ENCODE measurements at regions not wholly inside any gene's neighbourhood (a gene's known extent, or its start where the extent isn't known, plus 50 kb on each side); places are given as distances from the start of the nearest gene placed in this dataset.

DNA sequence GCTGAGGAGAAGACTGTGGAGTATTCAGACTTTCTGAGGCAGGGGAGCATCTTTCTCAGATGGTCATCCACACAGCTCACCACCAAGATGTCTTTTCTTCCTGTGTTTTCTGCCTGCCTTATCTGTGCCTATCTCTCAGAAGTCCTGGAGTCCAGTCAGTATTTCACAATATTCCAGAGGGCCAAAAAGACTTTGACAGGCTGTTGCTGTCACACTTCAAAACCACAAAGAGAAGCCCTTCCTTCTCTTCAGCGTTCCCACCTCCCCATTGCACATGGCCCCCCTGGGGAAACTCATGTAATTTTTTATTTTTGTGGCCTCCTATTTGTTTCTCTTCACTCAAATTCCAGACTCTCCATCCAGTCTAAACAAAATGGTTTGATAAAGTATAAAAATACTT, 585.2 kb downstream of the EPHA3 start:
- no peaks in the 10 kb centered on the region for H3K79me2 ChIP-seq
- no peaks in the 10 kb centered on the region for H3K36me3 ChIP-seq (ENCODE audit: control insufficient read depth, insufficient read depth, low read length)
- no peak overlapping the region for H3K4me2 ChIP-seq (ENCODE audit: low read length)
- H3K9ac ChIP-seq: no peak overlapping the region
- H3K4me3 ChIP-seq (ENCODE audit: low read depth, low read length): no peak overlapping the region
- TF ChIP-seq, protein P1, sequence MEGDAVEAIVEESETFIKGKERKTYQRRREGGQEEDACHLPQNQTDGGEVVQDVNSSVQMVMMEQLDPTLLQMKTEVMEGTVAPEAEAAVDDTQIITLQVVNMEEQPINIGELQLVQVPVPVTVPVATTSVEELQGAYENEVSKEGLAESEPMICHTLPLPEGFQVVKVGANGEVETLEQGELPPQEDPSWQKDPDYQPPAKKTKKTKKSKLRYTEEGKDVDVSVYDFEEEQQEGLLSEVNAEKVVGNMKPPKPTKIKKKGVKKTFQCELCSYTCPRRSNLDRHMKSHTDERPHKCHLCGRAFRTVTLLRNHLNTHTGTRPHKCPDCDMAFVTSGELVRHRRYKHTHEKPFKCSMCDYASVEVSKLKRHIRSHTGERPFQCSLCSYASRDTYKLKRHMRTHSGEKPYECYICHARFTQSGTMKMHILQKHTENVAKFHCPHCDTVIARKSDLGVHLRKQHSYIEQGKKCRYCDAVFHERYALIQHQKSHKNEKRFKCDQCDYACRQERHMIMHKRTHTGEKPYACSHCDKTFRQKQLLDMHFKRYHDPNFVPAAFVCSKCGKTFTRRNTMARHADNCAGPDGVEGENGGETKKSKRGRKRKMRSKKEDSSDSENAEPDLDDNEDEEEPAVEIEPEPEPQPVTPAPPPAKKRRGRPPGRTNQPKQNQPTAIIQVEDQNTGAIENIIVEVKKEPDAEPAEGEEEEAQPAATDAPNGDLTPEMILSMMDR (IDR thresholded peaks at IDR 0.05): no peak
- no peak overlapping the region for H2AFZ ChIP-seq
- no peaks in the 10 kb centered on the region for H3K4me1 ChIP-seq
- no peaks in the 10 kb centered on the region for H3K9me3 ChIP-seq (ENCODE audit: control insufficient read depth, low read length)
- H3K27ac ChIP-seq: no peak overlapping the region
- no peaks in the 10 kb centered on the region for H3K27me3 ChIP-seq (ENCODE audit: control insufficient read depth, insufficient read depth, low read length)

DNA sequence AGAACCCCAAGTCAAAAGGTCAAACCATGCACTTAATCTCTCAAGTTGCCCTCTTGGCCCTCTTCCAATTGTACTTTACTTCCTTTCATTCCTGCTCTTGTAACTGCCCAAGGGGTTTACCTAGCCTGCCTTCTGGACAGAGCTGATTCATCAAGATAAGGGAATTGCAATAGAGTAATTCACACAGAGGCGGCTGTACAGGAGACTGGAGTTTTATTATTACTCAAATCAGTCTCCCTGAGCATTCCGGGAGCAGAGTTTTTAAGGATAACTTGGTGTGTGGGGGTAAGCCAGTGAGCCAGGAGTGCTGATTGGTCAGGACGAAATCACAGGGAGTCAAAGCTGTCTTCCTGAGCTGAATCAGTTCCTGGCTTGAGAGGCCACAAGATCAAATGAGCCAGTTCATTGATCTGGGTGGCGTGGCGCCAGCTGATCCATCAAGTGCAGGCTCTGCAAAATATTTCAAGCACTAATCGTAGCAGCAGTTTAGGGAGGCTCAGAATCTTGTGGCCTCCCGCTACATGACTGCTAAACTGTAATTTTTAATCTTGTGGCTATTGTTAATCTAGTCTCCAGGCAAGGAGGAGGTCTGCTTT, 590.0 kb downstream of the EPHA3 start:
- Histone ChIP-seq H3K79me2 (no peaks in the 10 kb centered on the region), H3K27ac (no peak overlapping the region), H3K4me2 (ENCODE audit: low read length) (no peak overlapping the region), H3K4me1 (no peaks in the 10 kb centered on the region), H3K27me3 (ENCODE audit: control insufficient read depth, insufficient read depth, low read length) (no peaks in the 10 kb centered on the region), H3K4me3 (ENCODE audit: low read depth, low read length) (no peak overlapping the region), H3K9ac (no peak overlapping the region), H3K9me3 (ENCODE audit: control insufficient read depth, low read length) (no peaks in the 10 kb centered on the region), H2AFZ (no peak overlapping the region), H3K36me3 (ENCODE audit: control insufficient read depth, insufficient read depth, low read length) (no peaks in the 10 kb centered on the region)
- TF ChIP-seq, protein P1 (IDR thresholded peaks at IDR 0.05): no peak

DNA sequence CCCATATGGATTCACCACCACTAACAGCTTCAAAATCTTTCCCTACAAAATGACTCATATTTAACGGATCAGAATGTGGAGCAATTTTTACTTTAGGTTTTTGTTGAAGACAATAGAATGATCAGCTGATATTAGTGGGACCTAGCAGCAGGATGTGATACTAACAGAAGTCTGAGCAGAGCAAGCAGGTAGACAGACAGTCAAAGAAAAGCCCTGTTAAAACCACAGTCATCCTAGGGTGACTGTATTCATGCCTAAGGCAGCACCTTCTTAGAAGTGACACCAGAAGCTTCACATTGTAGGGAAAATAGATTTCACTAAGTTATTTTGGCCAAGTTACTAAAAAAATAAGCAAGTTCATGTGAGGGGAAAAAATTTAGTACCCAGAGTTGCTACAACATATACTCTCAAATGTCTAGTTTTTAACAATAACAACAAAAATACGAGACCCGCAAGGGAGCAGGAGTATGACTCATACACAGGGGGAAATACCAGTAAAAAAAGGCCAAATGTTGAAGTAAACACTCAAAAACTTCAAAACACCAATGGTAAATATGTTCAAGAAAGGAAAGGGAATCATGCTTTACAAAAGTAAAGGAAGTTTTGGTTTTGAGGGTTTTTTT, 590.9 kb downstream of the EPHA3 start:
- no peak overlapping the region for H3K4me3 ChIP-seq (ENCODE audit: low read depth, low read length)
- H3K27me3 ChIP-seq (ENCODE audit: control insufficient read depth, insufficient read depth, low read length): no peaks in the 10 kb centered on the region
- H3K27ac ChIP-seq: no peak overlapping the region
- no peaks in the 10 kb centered on the region for H3K9me3 ChIP-seq (ENCODE audit: control insufficient read depth, low read length)
- TF ChIP-seq, protein P1 (IDR thresholded peaks at IDR 0.05): no peak
- no peak overlapping the region for H2AFZ ChIP-seq
- H3K79me2 ChIP-seq: no peaks in the 10 kb centered on the region
- no peaks in the 10 kb centered on the region for H3K36me3 ChIP-seq (ENCODE audit: control insufficient read depth, insufficient read depth, low read length)
- H3K4me2 ChIP-seq (ENCODE audit: low read length): no peak overlapping the region
- H3K4me1 ChIP-seq: no peaks in the 10 kb centered on the region
- no peak overlapping the region for H3K9ac ChIP-seq

DNA sequence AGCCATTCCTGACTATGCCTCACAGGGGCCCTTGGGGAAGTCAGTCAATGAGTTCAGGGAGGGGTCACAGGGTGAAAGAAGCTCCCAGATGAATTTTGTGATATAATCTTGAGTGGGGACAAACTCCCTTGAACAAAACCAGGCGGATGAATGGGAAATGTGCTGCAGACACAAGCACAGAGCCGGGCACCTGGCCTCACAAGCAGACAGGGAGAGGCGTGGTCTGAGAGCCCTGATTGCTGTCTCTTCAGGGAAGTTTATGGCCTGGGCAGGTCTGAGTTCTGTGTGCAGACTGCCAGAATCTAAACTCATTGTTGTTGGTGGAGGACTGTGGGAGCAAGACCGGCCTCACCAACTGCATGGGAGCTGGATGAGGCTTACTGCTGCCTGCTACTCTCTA, 591.8 kb downstream of the EPHA3 start:
- Histone ChIP-seq H3K27ac (no peak overlapping the region), H3K79me2 (no peaks in the 10 kb centered on the region), H3K4me2 (ENCODE audit: low read length) (no peak overlapping the region), H3K9me3 (ENCODE audit: control insufficient read depth, low read length) (no peaks in the 10 kb centered on the region), H3K4me3 (ENCODE audit: low read depth, low read length) (no peak overlapping the region), H3K36me3 (ENCODE audit: control insufficient read depth, insufficient read depth, low read length) (no peaks in the 10 kb centered on the region), H3K27me3 (ENCODE audit: control insufficient read depth, insufficient read depth, low read length) (no peaks in the 10 kb centered on the region), H2AFZ (no peak overlapping the region), H3K9ac (no peak overlapping the region), H3K4me1 (no peaks in the 10 kb centered on the region)
- TF ChIP-seq, protein P1 (IDR thresholded peaks at IDR 0.05): no peak

DNA sequence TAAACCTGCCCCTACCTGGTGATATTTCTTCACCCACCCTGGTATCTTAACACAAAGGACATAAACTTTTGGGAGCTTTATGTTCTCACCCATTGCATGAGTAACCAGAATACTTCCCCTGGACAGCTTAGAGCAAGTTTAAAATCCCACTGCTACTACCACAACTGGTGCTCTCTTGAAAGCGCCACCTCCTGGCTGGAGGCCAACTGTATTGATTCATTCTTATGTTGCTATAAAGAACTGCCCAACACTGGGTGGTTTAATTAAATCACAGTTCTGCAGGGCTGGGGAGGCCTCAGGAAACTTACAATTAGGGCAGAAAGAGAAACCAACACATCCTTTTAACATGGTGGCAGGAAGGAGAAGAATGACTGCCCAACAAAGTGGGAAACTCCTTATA, 592.4 kb downstream of the EPHA3 start:
- H3K27me3 ChIP-seq (ENCODE audit: control insufficient read depth, insufficient read depth, low read length): no peaks in the 10 kb centered on the region

More for the DNA sequence above, 592.4 kb downstream of the EPHA3 start:
- Histone ChIP-seq H3K4me1 (no peaks in the 10 kb centered on the region), H3K36me3 (ENCODE audit: control insufficient read depth, insufficient read depth, low read length) (no peaks in the 10 kb centered on the region), H2AFZ (no peak overlapping the region), H3K4me3 (ENCODE audit: low read depth, low read length) (no peak overlapping the region), H3K79me2 (no peaks in the 10 kb centered on the region), H3K4me2 (ENCODE audit: low read length) (no peak overlapping the region), H3K9me3 (ENCODE audit: control insufficient read depth, low read length) (no peaks in the 10 kb centered on the region), H3K9ac (no peak overlapping the region), H3K27ac (no peak overlapping the region)
- TF ChIP-seq, protein P1 (IDR thresholded peaks at IDR 0.05): no peak
